GM23338 (cell line): ENCODE measurements at regions not wholly inside any gene's neighbourhood (a gene's known extent, or its start where the extent isn't known, plus 50 kb on each side); places are given as distances from the start of the nearest gene placed in this dataset.

Source experiments
- ATAC-seq: fragments of 200-7000 bp; cut with Tn5 transposase; 3 replicates; pipeline ENCODE4 v1.9.1; 2020
- DNase-seq: peaks from one replicate; pipeline ENCODE4 v3.0.0-alpha.2; 2015; ENCODE audit warnings: low spot score
- H2AFZ ChIP-seq: fragments of 200-600 bp; sonication (generic); 2 replicates; pipeline ENCODE4 v1.8.0; 2016; ENCODE audit warnings: antibody characterized with exemption, mild to moderate bottlenecking, moderate library complexity
- H3F3A ChIP-seq: fragments of 200-600 bp; sonication (generic); replicated peaks from 2 replicates; pipeline ENCODE4 v1.8.0; 2017; ENCODE audit warnings: antibody characterized with exemption, mixed run types, low read depth
- H3K27ac ChIP-seq: fragments of 200-600 bp; sonication (generic); 2 replicates; pipeline ENCODE4 v1.6.1; 2016; ENCODE audit warnings: low read depth
- H3K27me3 ChIP-seq: fragments of 200-600 bp; sonication (generic); 2 replicates; pipeline ENCODE4 v1.8.0; 2016; ENCODE audit warnings: mild to moderate bottlenecking, mixed run types, moderate library complexity; ENCODE audit not compliant: insufficient read depth
- H3K36me3 ChIP-seq: fragments of 200-600 bp; sonication (generic); 2 replicates; pipeline ENCODE4 v1.8.0; 2016; ENCODE audit warnings: mild to moderate bottlenecking; ENCODE audit not compliant: insufficient read depth
- H3K4me1 ChIP-seq: fragments of 200-600 bp; sonication (generic); 2 replicates; pipeline ENCODE4 v1.8.0; 2016; ENCODE audit warnings: mild to moderate bottlenecking, moderate library complexity; ENCODE audit not compliant: insufficient read depth
- H3K4me2 ChIP-seq: fragments of 200-600 bp; sonication (generic); 2 replicates; pipeline ENCODE4 v1.7.1; 2017; ENCODE audit warnings: mixed run types
- H3K4me3 ChIP-seq: fragments of 200-600 bp; sonication (generic); 2 replicates; pipeline ENCODE4 v1.6.1; 2016; ENCODE audit warnings: mixed run types
- H3K79me2 ChIP-seq: fragments of 200-600 bp; sonication (generic); replicated peaks from 2 replicates; pipeline ENCODE4 v1.8.0; 2017; ENCODE audit warnings: mild to moderate bottlenecking; ENCODE audit not compliant: insufficient read depth
- H3K9me2 ChIP-seq: fragments of 200-600 bp; sonication (generic); 2 replicates; pipeline ENCODE4 v1.8.0; 2017; ENCODE audit not compliant: insufficient read depth
- H4K20me1 ChIP-seq: fragments of 200-600 bp; sonication (generic); replicated peaks from 2 replicates; pipeline ENCODE4 v1.8.0; 2017; ENCODE audit warnings: mild to moderate bottlenecking; ENCODE audit not compliant: insufficient read depth
- H3K27ac Mint-ChIP-seq: 2 replicates; pipeline ENCODE4 v1.8.0; 2020; ENCODE audit warnings: inconsistent platforms, mild to moderate bottlenecking, moderate library complexity, mixed read lengths
- H3K27me3 Mint-ChIP-seq: 3 replicates; pipeline ENCODE4 v1.8.0; 2022; ENCODE audit warnings: low read depth, mild to moderate bottlenecking, moderate library complexity, mixed read lengths, inconsistent platforms; ENCODE audit not compliant: insufficient read depth, poor library complexity
- H3K36me3 Mint-ChIP-seq: 3 replicates; pipeline ENCODE4 v1.8.0; 2021; ENCODE audit warnings: low read depth, mild to moderate bottlenecking, inconsistent platforms, moderate library complexity, mixed read lengths
- H3K4me1 Mint-ChIP-seq: 3 replicates; pipeline ENCODE4 v1.8.0; 2020; ENCODE audit warnings: mild to moderate bottlenecking, inconsistent platforms, mixed read lengths
- H3K4me3 Mint-ChIP-seq: 3 replicates; pipeline ENCODE4 v1.8.0; 2021; ENCODE audit warnings: moderate library complexity, mild to moderate bottlenecking, inconsistent platforms, mixed read lengths
- H3K9me3 Mint-ChIP-seq: 3 replicates; pipeline ENCODE4 v1.8.0; 2020; ENCODE audit warnings: moderate library complexity, mild to moderate bottlenecking, inconsistent platforms, mixed read lengths
- EZH2 ChIP-seq: fragments of 200-600 bp; sonication (generic); IDR thresholded peaks from one replicate; pipeline ENCODE4 v1.8.0; 2017; ENCODE audit warnings: antibody characterized with exemption, mild to moderate bottlenecking, low read depth; ENCODE audit not compliant: unreplicated experiment
- JUNB ChIP-seq: IDR thresholded peaks from one replicate; pipeline ENCODE4 v1.6.1; 2016; ENCODE audit warnings: antibody characterized with exemption; ENCODE audit not compliant: unreplicated experiment
- NANOG ChIP-seq: IDR thresholded peaks from 2 replicates; pipeline ENCODE4 v1.6.1; 2016; ENCODE audit warnings: antibody characterized with exemption, borderline replicate concordance
- POLR2AphosphoS5 ChIP-seq: IDR thresholded peaks from 2 replicates; pipeline ENCODE4 v1.6.1; 2016; ENCODE audit warnings: antibody characterized with exemption, low read depth
- REST ChIP-seq: IDR thresholded peaks from one replicate; pipeline ENCODE4 v1.6.1; 2018; ENCODE audit warnings: antibody characterized with exemption; ENCODE audit not compliant: unreplicated experiment
- ZNF331 ChIP-seq: fragments of 250-450 bp; sonication (Bioruptor Pico); IDR thresholded peaks from 2 replicates; pipeline ENCODE4 v1.5.0; 2020; ENCODE audit warnings: low read depth, mild to moderate bottlenecking, moderate library complexity
- ZNF462 ChIP-seq: fragments of 250-450 bp; sonication (Bioruptor Pico); IDR thresholded peaks from 2 replicates; pipeline ENCODE4 v1.5.0; 2020; ENCODE audit warnings: mild to moderate bottlenecking, moderate library complexity

GRCh38 chr4:158422546-158422945 lies 99.1 kb upstream of the RXFP1 start (continued):
- TF ChIP-seq REST: no peak

GRCh38 chr4:158428242-158428641 lies 93.4 kb upstream of the RXFP1 start:
- no peak for ATAC-seq
- Mint-ChIP-seq H3K27ac (no peak overlapping the region), H3K27me3 (no peaks in the 10 kb centered on the region), H3K4me3 (no peak overlapping the region), H3K36me3 (no peaks in the 10 kb centered on the region), H3K9me3 (peaks cover 3% of the 10 kb centered on the region; the same call in 1 of the 3 replicates), H3K4me1 (no peaks in the 10 kb centered on the region)
- H3K36me3 ChIP-seq: no peaks in the 10 kb centered on the region
- no peak overlapping the region for H3K4me3 ChIP-seq
- TF ChIP-seq ZNF462 (CRISPR knock-in tag) (no peak), EZH2 (no peak), ZNF331 (no peak), POLR2AphosphoS5 (no peak), JUNB (no peak), NANOG (no peak)
- no peaks in the 10 kb centered on the region for H3K9me2 ChIP-seq
- no peaks in the 10 kb centered on the region for H3K79me2 ChIP-seq
- H3K27ac ChIP-seq: no peak overlapping the region
- no peak overlapping the region for H3K4me2 ChIP-seq
- no peaks in the 10 kb centered on the region for H3F3A ChIP-seq
- H4K20me1 ChIP-seq: no peaks in the 10 kb centered on the region
- H2AFZ ChIP-seq: no peak overlapping the region
- DNase-seq: no peak
- H3K27me3 ChIP-seq: no peaks in the 10 kb centered on the region
- H3K4me1 ChIP-seq: no peaks in the 10 kb centered on the region
